GM12878 (cell line): ENCODE measurements at regions not wholly inside any gene's neighbourhood (a gene's known extent, or its start where the extent isn't known, plus 50 kb on each side); places are given as distances from the start of the nearest gene placed in this dataset.

Source experiments
- ATAC-seq: fragments of 200-7000 bp; cut with Tn5 transposase; 3 replicates; pipeline ENCODE4 v1.9.1; 2020; ENCODE audit warnings: mild to moderate bottlenecking, moderate library complexity
- BruUV-seq: library from RNA; stranded (reverse); fragments of 400-500 nt; replicated peaks from 2 replicates; lab custom pipeline; 2021; lab: Mats Ljungman, UMichigan
- CTCF ChIA-PET: fragments of 300-600 bp; sonication (Branson Sonifier 250); formaldehyde crosslinking; extraction: SDS; loops from one replicate; lab custom pipeline; 2021; ENCODE audit warnings: inconsistent platforms; lab: Yijun Ruan, JAX
- POLR2A ChIA-PET: fragments of 350-600 bp; formaldehyde crosslinking; extraction: SDS; loops from one replicate; lab custom pipeline; 2021; ENCODE audit warnings: inconsistent platforms; lab: Charles Lee
- RAD21 ChIA-PET: fragments of 300-600 bp; sonication (Branson Sonifier 250); formaldehyde crosslinking; loops from one replicate; lab custom pipeline; 2023; ENCODE audit warnings: antibody characterized with exemption; ENCODE audit not compliant: unreplicated experiment; lab: Charles Lee
- SMC1A ChIA-PET: fragments of 300-600 bp; sonication (Branson Sonifier 250); formaldehyde crosslinking; loops from one replicate; lab custom pipeline; 2023; ENCODE audit not compliant: unreplicated experiment, uncharacterized antibody; lab: Charles Lee
- DNase-seq: peaks from one replicate; pipeline ENCODE4 v3.0.0-alpha.2; 2011; ENCODE audit warnings: low read depth, low spot score
- FAIRE-seq: peaks from 3 replicates; lab custom pipeline; 2011; peaks lifted over from hg19 to GRCh38; lab: Jason Lieb, UNC
- H2AFZ ChIP-seq: 2 replicates; pipeline ENCODE4 v1.6.0; 2011; ENCODE audit warnings: low read depth, low read length, control low read depth; ENCODE audit not compliant: control insufficient read depth
- H3K27ac ChIP-seq: 2 replicates; pipeline ENCODE4 v1.5.1; 2011; ENCODE audit warnings: control low read depth; ENCODE audit not compliant: control insufficient read depth, insufficient read depth
- H3K27me3 ChIP-seq, 2 experiments: replicated peaks in 1 of 2; 2 replicates each; pipeline versions ENCODE4 v1.6.0 to v1.6.1; 2011; ENCODE audit warnings: low read length in 1 of 2; ENCODE audit not compliant: control insufficient read depth in 2 of 2, insufficient read depth in 2 of 2
- H3K36me3 ChIP-seq, 2 experiments: 2 replicates each; pipeline ENCODE4 v1.5.1; 2011; ENCODE audit warnings: low read length in 1 of 2; ENCODE audit not compliant: control insufficient read depth in 2 of 2, insufficient read depth in 2 of 2
- H3K4me1 ChIP-seq: 2 replicates; pipeline ENCODE4 v1.6.1; 2011; ENCODE audit warnings: mild to moderate bottlenecking, low read length, moderate library complexity, mixed read lengths; ENCODE audit not compliant: control insufficient read depth, insufficient read depth
- H3K4me2 ChIP-seq: 2 replicates; pipeline ENCODE4 v1.6.0; 2011; ENCODE audit warnings: control low read depth; ENCODE audit not compliant: control insufficient read depth, insufficient read depth
- H3K4me3 ChIP-seq: fragments of 200-600 bp; sonication (generic); 2 replicates; pipeline ENCODE4 v1.5.1; 2016
- H3K79me2 ChIP-seq: 2 replicates; pipeline ENCODE4 v1.6.0; 2011; ENCODE audit warnings: low read length; ENCODE audit not compliant: control insufficient read depth, insufficient read depth
- H3K9ac ChIP-seq: 2 replicates; pipeline ENCODE4 v1.8.0; 2011; ENCODE audit warnings: low read length, control low read depth, mixed read lengths; ENCODE audit not compliant: control insufficient read depth, insufficient read depth
- H3K9me3 ChIP-seq: replicated peaks from 3 replicates; pipeline ENCODE4 v1.5.1; 2011; ENCODE audit warnings: mild to moderate bottlenecking, low read length; ENCODE audit not compliant: control insufficient read depth, insufficient read depth
- H4K20me1 ChIP-seq: 2 replicates; pipeline ENCODE4 v1.6.0; 2011; ENCODE audit not compliant: control insufficient read depth, insufficient read depth
- CHD1 ChIP-seq: IDR thresholded peaks from 2 replicates; pipeline ENCODE4 v1.6.1; 2012; ENCODE audit warnings: low read depth, low read length, improper control_type of control experiment
- CHD2 ChIP-seq: IDR thresholded peaks from 2 replicates; pipeline ENCODE4 v1.6.1; 2011; ENCODE audit warnings: low read depth, low read length, improper control_type of control experiment, borderline replicate concordance
- FOXK2 ChIP-seq: fragments of 450-650 bp; IDR thresholded peaks from 2 replicates; pipeline ENCODE4 v1.6.1; 2017; ENCODE audit warnings: mild to moderate bottlenecking, moderate library complexity
- HDAC2 ChIP-seq: fragments of 200-600 bp; sonication (generic); IDR thresholded peaks from 2 replicates; pipeline ENCODE4 v1.6.1; 2017
- NFIC ChIP-seq: IDR thresholded peaks from 2 replicates; pipeline ENCODE4 v1.6.1; 2012; ENCODE audit warnings: low read depth, mild to moderate bottlenecking, inconsistent platforms, low read length, moderate library complexity
- PAX8 ChIP-seq: fragments of 450-650 bp; IDR thresholded peaks from 2 replicates; pipeline ENCODE4 v1.6.1; 2017; ENCODE audit warnings: mild to moderate bottlenecking, moderate library complexity
- PKNOX1 ChIP-seq: fragments of 450-650 bp; IDR thresholded peaks from 2 replicates; pipeline ENCODE4 v1.6.1; 2016; ENCODE audit warnings: mild to moderate bottlenecking
- SREBF1 ChIP-seq: IDR thresholded peaks from 2 replicates; pipeline ENCODE4 v1.6.1; 2012; ENCODE audit warnings: mild to moderate bottlenecking, low read length
- TAF1 ChIP-seq: IDR thresholded peaks from 2 replicates; pipeline ENCODE4 v1.6.1; 2011; ENCODE audit warnings: mild to moderate bottlenecking, low read depth, low read length, borderline replicate concordance
- TCF12 ChIP-seq: IDR thresholded peaks from 2 replicates; pipeline ENCODE4 v1.6.1; 2011; ENCODE audit warnings: low read depth, mild to moderate bottlenecking, low read length
- TCF7 ChIP-seq: IDR thresholded peaks from 2 replicates; pipeline ENCODE4 v1.6.1; 2014; ENCODE audit warnings: antibody characterized with exemption, borderline replicate concordance
- ZNF24 ChIP-seq: fragments of 450-650 bp; IDR thresholded peaks from 2 replicates; pipeline ENCODE4 v1.6.1; 2017; ENCODE audit warnings: antibody characterized with exemption, mild to moderate bottlenecking
- ZZZ3 ChIP-seq: IDR thresholded peaks from 2 replicates; pipeline ENCODE4 v1.6.1; 2011; ENCODE audit warnings: low read depth; ENCODE audit not compliant: control insufficient read depth, insufficient read length
- WGBS: methylation state at CpG from one replicate; pipeline ENCODE4 v1.1.6; 2016; ENCODE audit warnings: low lambda C conversion rate; ENCODE audit not compliant: insufficient replicate concordance, insufficient coverage; ENCODE audit errors: missing lambda C conversion rate; 5-methylcytosine and 5-hydroxymethylcytosine counted together
- in situ Hi-C: fragments of 300-500 bp; cut with MboI; formaldehyde crosslinking; loops from 9 replicates; pipeline ENCODE4 v1.14.3; 2018; ENCODE audit warnings: mixed read lengths
- intact Hi-C: fragments of 100-400 bp; cut with micrococcal nuclease; formaldehyde crosslinking; loops from one replicate; pipeline ENCODE4 v1.14.2; 2022; ENCODE audit not compliant: unreplicated experiment
- TF ChIP-seq, protein P1 (sequence below): fragments of 450-650 bp; formaldehyde crosslinking; IDR thresholded peaks from 2 replicates; pipeline ENCODE4 v1.4.0; 2022; ENCODE audit warnings: mild to moderate bottlenecking, moderate library complexity
- TF ChIP-seq, protein P2 (sequence below): fragments of 450-650 bp; conservative IDR thresholded peaks from 2 replicates; pipeline ENCODE4 v1.6.1; 2017; ENCODE audit warnings: mild to moderate bottlenecking, moderate library complexity
- TF ChIP-seq, protein P3 (sequence below): fragments of 450-650 bp; IDR thresholded peaks from 2 replicates; pipeline ENCODE4 v1.6.1; 2017; ENCODE audit warnings: antibody characterized with exemption, mild to moderate bottlenecking, moderate library complexity

GRCh38 chr13:50215399-50215798 lies 200.2 kb downstream of the KCNRG start (continued):
- TF ChIP-seq, protein P1, sequence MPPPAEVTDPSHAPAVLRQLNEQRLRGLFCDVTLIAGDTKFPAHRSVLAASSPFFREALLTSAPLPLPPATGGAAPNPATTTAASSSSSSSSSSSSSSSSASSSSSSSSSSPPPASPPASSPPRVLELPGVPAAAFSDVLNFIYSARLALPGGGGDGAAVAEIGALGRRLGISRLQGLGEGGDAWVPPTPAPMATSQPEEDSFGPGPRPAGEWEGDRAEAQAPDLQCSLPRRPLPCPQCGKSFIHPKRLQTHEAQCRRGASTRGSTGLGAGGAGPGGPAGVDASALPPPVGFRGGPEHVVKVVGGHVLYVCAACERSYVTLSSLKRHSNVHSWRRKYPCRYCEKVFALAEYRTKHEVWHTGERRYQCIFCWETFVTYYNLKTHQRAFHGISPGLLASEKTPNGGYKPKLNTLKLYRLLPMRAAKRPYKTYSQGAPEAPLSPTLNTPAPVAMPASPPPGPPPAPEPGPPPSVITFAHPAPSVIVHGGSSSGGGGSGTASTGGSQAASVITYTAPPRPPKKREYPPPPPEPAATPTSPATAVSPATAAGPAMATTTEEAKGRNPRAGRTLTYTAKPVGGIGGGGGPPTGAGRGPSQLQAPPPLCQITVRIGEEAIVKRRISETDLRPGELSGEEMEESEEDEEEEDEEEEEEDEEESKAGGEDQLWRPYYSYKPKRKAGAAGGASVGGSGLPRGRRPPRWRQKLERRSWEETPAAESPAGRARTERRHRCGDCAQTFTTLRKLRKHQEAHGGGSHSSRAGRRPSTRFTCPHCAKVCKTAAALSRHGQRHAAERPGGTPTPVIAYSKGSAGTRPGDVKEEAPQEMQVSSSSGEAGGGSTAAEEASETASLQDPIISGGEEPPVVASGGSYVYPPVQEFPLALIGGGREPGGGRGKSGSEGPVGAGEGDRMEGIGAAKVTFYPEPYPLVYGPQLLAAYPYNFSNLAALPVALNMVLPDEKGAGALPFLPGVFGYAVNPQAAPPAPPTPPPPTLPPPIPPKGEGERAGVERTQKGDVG (CRISPR knock-in tag), result no peak
- TF ChIP-seq CHD2 (no peak), NFIC (no peak), TCF12 (no peak), ZNF24 (no peak)
- TF ChIP-seq, protein P2, sequence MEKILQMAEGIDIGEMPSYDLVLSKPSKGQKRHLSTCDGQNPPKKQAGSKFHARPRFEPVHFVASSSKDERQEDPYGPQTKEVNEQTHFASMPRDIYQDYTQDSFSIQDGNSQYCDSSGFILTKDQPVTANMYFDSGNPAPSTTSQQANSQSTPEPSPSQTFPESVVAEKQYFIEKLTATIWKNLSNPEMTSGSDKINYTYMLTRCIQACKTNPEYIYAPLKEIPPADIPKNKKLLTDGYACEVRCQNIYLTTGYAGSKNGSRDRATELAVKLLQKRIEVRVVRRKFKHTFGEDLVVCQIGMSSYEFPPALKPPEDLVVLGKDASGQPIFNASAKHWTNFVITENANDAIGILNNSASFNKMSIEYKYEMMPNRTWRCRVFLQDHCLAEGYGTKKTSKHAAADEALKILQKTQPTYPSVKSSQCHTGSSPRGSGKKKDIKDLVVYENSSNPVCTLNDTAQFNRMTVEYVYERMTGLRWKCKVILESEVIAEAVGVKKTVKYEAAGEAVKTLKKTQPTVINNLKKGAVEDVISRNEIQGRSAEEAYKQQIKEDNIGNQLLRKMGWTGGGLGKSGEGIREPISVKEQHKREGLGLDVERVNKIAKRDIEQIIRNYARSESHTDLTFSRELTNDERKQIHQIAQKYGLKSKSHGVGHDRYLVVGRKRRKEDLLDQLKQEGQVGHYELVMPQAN, result no peak

DNA sequence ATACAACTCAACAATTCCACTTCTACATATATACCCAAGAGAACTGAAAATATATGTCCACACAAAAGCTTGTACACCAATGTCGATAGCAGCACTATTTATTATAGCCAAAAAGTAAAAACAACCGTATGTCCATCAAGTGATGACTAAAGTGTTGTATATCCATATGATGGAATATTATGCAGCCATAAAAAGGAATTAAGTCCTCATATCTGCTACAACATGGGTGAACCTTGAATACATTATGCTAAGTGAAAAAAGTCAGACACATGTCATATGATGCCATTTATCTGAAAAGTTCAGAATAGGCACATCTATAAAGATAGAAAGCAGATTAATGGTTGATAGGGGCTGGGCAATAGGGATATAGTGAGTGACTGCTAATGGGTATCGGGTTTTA lies 204.5 kb downstream of the KCNRG start:
- Histone ChIP-seq H3K9me3 (no peaks in the 10 kb centered on the region; the same call in none of the 3 replicates), H2AFZ (no peak overlapping the region), H3K4me2 (no peak overlapping the region), H3K36me3 (no peaks in the 10 kb centered on the region), H3K4me3 (no peak overlapping the region), H3K4me1 (peaks cover 4% of the 10 kb centered on the region; the same call in 1 of the 2 replicates), H4K20me1 (no peaks in the 10 kb centered on the region), H3K27me3 (0 out of 4 replicates have a peak, but pooled peaks cover 1 to 3% of the 10 kb centered on the region in 2 experiments), H3K27ac (no peak overlapping the region), H3K79me2 (no peaks in the 10 kb centered on the region), H3K9ac (no peak overlapping the region)
- ChIA-PET RAD21 (no interaction called here), SMC1A (no interaction called here), CTCF (no interaction called here), POLR2A (no interaction called here)
- WGBS, result 42% methylated on average over 3 of the region's 3 CpGs
- no TSS peak for BruUV-seq
- in situ Hi-C loops, result no loop called here
- no peak for DNase-seq
- intact Hi-C loops, result loop anchor here (10.0 kb wide), 1 partner anchor 1985 kb away; the partner anchor contains the start of gene ITM2B
- ATAC-seq, result no peak
- FAIRE-seq, result no peak
- no peak for TF ChIP-seq HDAC2
- TF ChIP-seq, protein P3, sequence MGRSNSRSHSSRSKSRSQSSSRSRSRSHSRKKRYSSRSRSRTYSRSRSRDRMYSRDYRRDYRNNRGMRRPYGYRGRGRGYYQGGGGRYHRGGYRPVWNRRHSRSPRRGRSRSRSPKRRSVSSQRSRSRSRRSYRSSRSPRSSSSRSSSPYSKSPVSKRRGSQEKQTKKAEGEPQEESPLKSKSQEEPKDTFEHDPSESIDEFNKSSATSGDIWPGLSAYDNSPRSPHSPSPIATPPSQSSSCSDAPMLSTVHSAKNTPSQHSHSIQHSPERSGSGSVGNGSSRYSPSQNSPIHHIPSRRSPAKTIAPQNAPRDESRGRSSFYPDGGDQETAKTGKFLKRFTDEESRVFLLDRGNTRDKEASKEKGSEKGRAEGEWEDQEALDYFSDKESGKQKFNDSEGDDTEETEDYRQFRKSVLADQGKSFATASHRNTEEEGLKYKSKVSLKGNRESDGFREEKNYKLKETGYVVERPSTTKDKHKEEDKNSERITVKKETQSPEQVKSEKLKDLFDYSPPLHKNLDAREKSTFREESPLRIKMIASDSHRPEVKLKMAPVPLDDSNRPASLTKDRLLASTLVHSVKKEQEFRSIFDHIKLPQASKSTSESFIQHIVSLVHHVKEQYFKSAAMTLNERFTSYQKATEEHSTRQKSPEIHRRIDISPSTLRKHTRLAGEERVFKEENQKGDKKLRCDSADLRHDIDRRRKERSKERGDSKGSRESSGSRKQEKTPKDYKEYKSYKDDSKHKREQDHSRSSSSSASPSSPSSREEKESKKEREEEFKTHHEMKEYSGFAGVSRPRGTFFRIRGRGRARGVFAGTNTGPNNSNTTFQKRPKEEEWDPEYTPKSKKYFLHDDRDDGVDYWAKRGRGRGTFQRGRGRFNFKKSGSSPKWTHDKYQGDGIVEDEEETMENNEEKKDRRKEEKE, result no peak
- no peak for TF ChIP-seq FOXK2
- TF ChIP-seq PKNOX1, result no peak
- no peak for TF ChIP-seq ZZZ3
- TF ChIP-seq CHD1, result no peak
- TF ChIP-seq TAF1, result no peak
- TF ChIP-seq TCF7, result no peak
- no peak for TF ChIP-seq PAX8
- no peak for TF ChIP-seq SREBF1
